ENCODE measurements at regions not wholly inside any gene's neighbourhood (a gene's known extent, or its start where the extent isn't known, plus 50 kb on each side); places are given as distances from the start of the nearest gene placed in this dataset.

GRCh38 chr21:28454564-28455252 lies 538.0 kb downstream of the LTN1 start:
- Histone ChIP-seq H3K4me3 (peak overlapping the region; percentile 65), H3K9me2 (ENCODE audit: insufficient read depth) (0 out of 2 replicates have a peak, but pooled peaks cover 3% of the 10 kb centered on the region), H3K4me1 (ENCODE audit: insufficient read depth) (peaks cover 22% of the 10 kb centered on the region), H3F3A (ENCODE audit: insufficient read depth) (peaks cover 28% of the 10 kb centered on the region), H3K79me2 (ENCODE audit: insufficient read depth) (no peaks in the 10 kb centered on the region), H3K27me3 (replicated peaks; ENCODE audit: insufficient read depth) (no peaks in the 10 kb centered on the region), H4K20me1 (ENCODE audit: insufficient read depth) (no peaks in the 10 kb centered on the region), H3K27ac (peak overlapping the region; percentile 94), H3K36me3 (ENCODE audit: low read depth) (no peaks in the 10 kb centered on the region), H3K9ac (peak overlapping the region; percentile 85), H3K4me2 (ENCODE audit: unreplicated experiment) (peak overlapping the region; percentile 80), H2AFZ (peak overlapping the region; percentile 79), H3K9me3 (ENCODE audit: low read depth) (no peaks in the 10 kb centered on the region)
- in situ Hi-C loops (cut with MboI), result no loop called here
- TF ChIP-seq EZH2 (IDR thresholded peaks at IDR 0.05; ENCODE audit: insufficient read depth, poor library complexity, severe bottlenecking) (no peak), EZH2phosphoT487 (IDR thresholded peaks at IDR 0.05; ENCODE audit: insufficient read depth, low read depth) (no peak)
- DNase-seq, result peak; percentile 88
- 30 to 40% methylated on average over 2 of the region's 2 CpGs for WGBS, 2 experiments (ENCODE audit: low coverage in 1 of 2, low lambda C conversion rate in 2 of 2, missing lambda C conversion rate in 2 of 2)

DNA sequence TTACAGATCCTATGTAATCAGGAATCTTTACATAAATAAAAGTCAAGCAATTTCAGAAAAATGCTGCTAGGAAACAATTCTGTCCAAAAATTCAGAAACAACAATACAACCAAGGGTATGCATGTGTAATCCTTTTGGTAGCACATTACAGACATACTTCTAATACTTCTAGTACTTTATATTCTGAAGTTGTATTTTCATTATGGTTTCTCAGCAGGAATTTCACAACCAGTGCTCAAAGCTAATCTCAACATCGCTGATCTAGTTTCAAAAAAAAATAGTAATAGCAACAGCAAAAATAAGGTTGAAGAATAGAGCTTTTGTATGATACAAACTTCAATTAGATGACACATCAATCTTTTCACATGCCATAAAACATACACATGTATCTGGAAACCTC lies 545.2 kb downstream of the LTN1 start:
- Histone ChIP-seq H3K27ac (peak overlapping the region; percentile 64), H3K9ac (no peak overlapping the region), H3K4me2 (ENCODE audit: unreplicated experiment) (no peak overlapping the region)

DNA sequence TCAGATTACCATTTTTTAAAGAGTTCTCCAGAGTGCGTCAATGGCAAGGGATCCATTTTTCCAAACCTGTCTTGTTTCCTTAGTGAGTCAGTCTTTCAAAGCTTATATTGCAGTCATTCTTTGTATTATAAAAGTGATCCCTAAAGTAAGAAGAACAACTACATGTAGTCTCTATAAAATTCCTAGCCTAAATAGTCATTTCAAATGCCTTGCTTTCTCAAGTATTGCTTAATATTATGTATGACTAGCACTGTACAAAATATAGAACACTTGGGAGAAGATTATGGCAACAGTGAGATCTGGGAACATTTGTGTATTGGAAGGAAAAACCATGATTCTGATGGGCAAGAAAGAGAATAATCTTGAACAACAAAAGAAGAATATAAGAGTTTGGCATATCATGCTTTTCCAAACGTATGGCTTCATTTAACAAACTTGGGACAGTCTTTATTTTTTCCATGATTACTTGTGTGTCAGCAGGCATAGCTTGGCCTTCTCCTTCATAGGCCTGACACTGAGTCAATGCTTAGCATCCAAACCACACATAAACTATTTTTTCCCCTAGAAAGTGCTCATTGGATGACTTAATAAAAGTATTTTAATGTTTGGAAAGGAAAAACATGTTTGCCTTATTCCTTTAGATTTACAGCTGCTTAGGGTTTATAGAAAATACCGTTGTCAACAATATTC lies 547.4 kb downstream of the LTN1 start:
- H3K79me2 ChIP-seq (ENCODE audit: insufficient read depth), result no peaks in the 10 kb centered on the region
- H3K36me3 ChIP-seq (ENCODE audit: low read depth), result no peaks in the 10 kb centered on the region; the same call in 1 of the 2 replicates
- no peaks in the 10 kb centered on the region for H3K9me3 ChIP-seq (ENCODE audit: low read depth)
- 35% methylated on average over 3 of the region's 3 CpGs for WGBS, 2 experiments (ENCODE audit: low coverage in 1 of 2, low lambda C conversion rate in 2 of 2, missing lambda C conversion rate in 2 of 2)
- H3F3A ChIP-seq (ENCODE audit: insufficient read depth), result peaks cover 75% of the 10 kb centered on the region
- peaks cover 76% of the 10 kb centered on the region for H3K4me1 ChIP-seq (ENCODE audit: insufficient read depth)
- H2AFZ ChIP-seq, result no peak overlapping the region
- TF ChIP-seq EZH2phosphoT487 (IDR thresholded peaks at IDR 0.05; ENCODE audit: insufficient read depth, low read depth) (0 out of 2 replicates have a peak, but pooled peaks have one; percentile 25), EZH2 (IDR thresholded peaks at IDR 0.05; ENCODE audit: insufficient read depth, poor library complexity, severe bottlenecking) (no peak)
- peak overlapping the region; percentile 92 for H3K27ac ChIP-seq
- H3K9me2 ChIP-seq (ENCODE audit: insufficient read depth), result peaks cover 4% of the 10 kb centered on the region
- peak overlapping the region; percentile 79 for H3K4me2 ChIP-seq (ENCODE audit: unreplicated experiment)
- no peaks in the 10 kb centered on the region for H3K27me3 ChIP-seq (replicated peaks; ENCODE audit: insufficient read depth)
- peak overlapping the region; percentile 65 for H3K9ac ChIP-seq
- DNase-seq, result peak; percentile 87
- in situ Hi-C loops (cut with MboI), result no loop called here
- H4K20me1 ChIP-seq (ENCODE audit: insufficient read depth), result no peaks in the 10 kb centered on the region
- H3K4me3 ChIP-seq, result peak overlapping the region; percentile 11; the same call in 1 of the 2 replicates

More for the DNA sequence above, 545.2 kb downstream of the LTN1 start:
- TF ChIP-seq EZH2 (IDR thresholded peaks at IDR 0.05; ENCODE audit: insufficient read depth, poor library complexity, severe bottlenecking), result no peak
- TF ChIP-seq EZH2phosphoT487 (IDR thresholded peaks at IDR 0.05; ENCODE audit: insufficient read depth, low read depth), result no peak
- H3K79me2 ChIP-seq (ENCODE audit: insufficient read depth), result no peaks in the 10 kb centered on the region
- H3K27me3 ChIP-seq (replicated peaks; ENCODE audit: insufficient read depth), result no peaks in the 10 kb centered on the region
- H3K36me3 ChIP-seq (ENCODE audit: low read depth), result no peaks in the 10 kb centered on the region; the same call in 1 of the 2 replicates
- no peaks in the 10 kb centered on the region for H3K9me3 ChIP-seq (ENCODE audit: low read depth)
- no peaks in the 10 kb centered on the region for H4K20me1 ChIP-seq (ENCODE audit: insufficient read depth)
- peaks cover 57% of the 10 kb centered on the region for H3F3A ChIP-seq (ENCODE audit: insufficient read depth)
- 24 to 27% methylated on average over 1 of the region's 1 CpG for whole genome bisulfite sequencing, 2 experiments (ENCODE audit: low coverage in 1 of 2, low lambda C conversion rate in 2 of 2, missing lambda C conversion rate in 2 of 2)
- H3K4me1 ChIP-seq (ENCODE audit: insufficient read depth), result peaks cover 57% of the 10 kb centered on the region
- H3K4me3 ChIP-seq, result no peak overlapping the region
- H2AFZ ChIP-seq, result no peak overlapping the region
- peaks cover 6% of the 10 kb centered on the region for H3K9me2 ChIP-seq (ENCODE audit: insufficient read depth)
- peak; percentile 66 for DNase-seq
- in situ Hi-C loops (cut with MboI), result no loop called here

DNA sequence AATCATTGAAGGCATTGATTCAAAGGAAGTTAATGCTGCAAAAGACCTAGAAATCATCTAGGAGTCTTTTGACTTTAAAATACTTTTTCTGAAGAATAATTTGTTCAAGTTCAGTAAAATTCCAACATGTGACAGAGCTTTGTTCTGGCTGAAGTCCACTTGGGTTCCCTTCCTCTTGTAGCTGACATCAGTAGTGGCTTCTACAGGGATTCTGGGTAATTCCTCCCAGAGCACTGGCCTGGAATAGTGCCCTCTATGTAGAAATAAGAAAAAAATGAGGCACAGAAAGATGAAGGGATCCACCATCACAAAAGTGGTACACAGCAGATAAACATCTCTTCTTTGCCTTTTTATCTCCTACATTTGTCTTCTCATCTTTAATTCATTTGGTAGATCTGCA lies 548.1 kb downstream of the LTN1 start:
- Histone ChIP-seq H3K79me2 (ENCODE audit: insufficient read depth) (no peaks in the 10 kb centered on the region), H3K27me3 (replicated peaks; ENCODE audit: insufficient read depth) (no peaks in the 10 kb centered on the region), H4K20me1 (ENCODE audit: insufficient read depth) (no peaks in the 10 kb centered on the region), H3K36me3 (ENCODE audit: low read depth) (no peaks in the 10 kb centered on the region; the same call in 1 of the 2 replicates), H3K27ac (peak overlapping the region; percentile 92), H3K4me1 (ENCODE audit: insufficient read depth) (peaks cover 84% of the 10 kb centered on the region), H3K9me2 (ENCODE audit: insufficient read depth) (peaks cover 3% of the 10 kb centered on the region), H3K9me3 (ENCODE audit: low read depth) (no peaks in the 10 kb centered on the region), H3K4me3 (peak overlapping the region; percentile 11; the same call in 1 of the 2 replicates), H3K9ac (peak overlapping the region; percentile 65), H3F3A (ENCODE audit: insufficient read depth) (peaks cover 79% of the 10 kb centered on the region), H2AFZ (no peak overlapping the region), H3K4me2 (ENCODE audit: unreplicated experiment) (peak overlapping the region; percentile 79)
- TF ChIP-seq EZH2phosphoT487 (IDR thresholded peaks at IDR 0.05; ENCODE audit: insufficient read depth, low read depth), result no peak
- TF ChIP-seq EZH2 (IDR thresholded peaks at IDR 0.05; ENCODE audit: insufficient read depth, poor library complexity, severe bottlenecking), result no peak
- in situ Hi-C loops (cut with MboI), result no loop called here
- peak; percentile 65 for DNase-seq

All from GM23248 (cell line).